Osteocyte (in vitro differentiated cells): ENCODE measurements at regions not wholly inside any gene's neighbourhood (a gene's known extent, or its start where the extent isn't known, plus 50 kb on each side); places are given as distances from the start of the nearest gene placed in this dataset.

ENCODE experiments used
- DNase-seq: peaks from one replicate; pipeline ENCODE4 v3.0.0; 2021; ENCODE audit warnings: mixed read lengths; ENCODE audit not compliant: unreplicated experiment; ENCODE audit errors: extremely low spot score
- H3K27ac Mint-ChIP-seq: one replicate; pipeline ENCODE4 v1.8.0; 2021; ENCODE audit warnings: mild to moderate bottlenecking, mixed read lengths; ENCODE audit not compliant: unreplicated experiment
- H3K27me3 Mint-ChIP-seq: one replicate; pipeline ENCODE4 v1.8.0; 2021; ENCODE audit warnings: mixed read lengths; ENCODE audit not compliant: unreplicated experiment
- H3K36me3 Mint-ChIP-seq: one replicate; pipeline ENCODE4 v1.8.0; 2021; ENCODE audit warnings: mixed read lengths; ENCODE audit not compliant: unreplicated experiment
- H3K4me1 Mint-ChIP-seq: one replicate; pipeline ENCODE4 v1.8.0; 2021; ENCODE audit warnings: mixed read lengths; ENCODE audit not compliant: unreplicated experiment
- H3K4me3 Mint-ChIP-seq: one replicate; pipeline ENCODE4 v1.8.0; 2021; ENCODE audit warnings: mild to moderate bottlenecking, moderate library complexity, mixed read lengths; ENCODE audit not compliant: unreplicated experiment
- H3K9me3 Mint-ChIP-seq: one replicate; pipeline ENCODE4 v1.8.0; 2021; ENCODE audit warnings: mixed read lengths; ENCODE audit not compliant: unreplicated experiment
- CTCF ChIP-seq: fragments of 200-600 bp; sonication (generic); IDR thresholded peaks from 2 replicates; pipeline ENCODE4 v1.5.0; 2021; ENCODE audit warnings: antibody characterized with exemption, mild to moderate bottlenecking, moderate library complexity

GRCh38 chr20:39849171-39849570 lies 839.9 kb downstream of the MAFB start:
- no peak for DNase-seq
- H3K27ac Mint-ChIP-seq = no peak overlapping the region
- no peaks in the 10 kb centered on the region for H3K9me3 Mint-ChIP-seq
- H3K36me3 Mint-ChIP-seq = no peaks in the 10 kb centered on the region
- H3K4me1 Mint-ChIP-seq = peaks cover 46% of the 10 kb centered on the region
- TF ChIP-seq CTCF = no peak
- peaks cover 6% of the 10 kb centered on the region for H3K27me3 Mint-ChIP-seq
- no peak overlapping the region for H3K4me3 Mint-ChIP-seq

GRCh38 chr20:39839399-39840119 lies 849.5 kb downstream of the MAFB start:
- Mint-ChIP-seq H3K4me3 (no peak overlapping the region), H3K27me3 (no peaks in the 10 kb centered on the region), H3K36me3 (no peaks in the 10 kb centered on the region), H3K27ac (no peak overlapping the region), H3K9me3 (peaks cover 3% of the 10 kb centered on the region), H3K4me1 (no peaks in the 10 kb centered on the region)
- TF ChIP-seq CTCF = no peak
- no peak for DNase-seq

DNA sequence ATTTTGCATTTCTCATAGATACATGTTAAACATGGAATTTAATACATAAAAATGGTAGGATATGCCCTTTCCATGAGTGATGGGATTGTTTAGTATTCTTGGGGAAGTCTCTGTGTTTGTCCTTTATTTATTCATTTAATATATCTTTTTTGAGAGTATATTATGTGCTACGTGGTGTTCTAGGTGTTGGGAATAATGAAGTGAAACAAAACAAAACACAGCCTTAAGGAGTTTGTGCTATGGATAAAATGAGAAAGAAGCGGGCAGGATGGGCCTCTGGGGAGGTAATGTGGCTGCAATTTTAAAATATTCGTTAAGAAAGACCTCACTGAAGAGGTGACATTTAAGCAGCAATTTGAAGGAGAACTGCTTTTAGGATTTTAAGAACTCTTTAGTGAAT lies 851.5 kb downstream of the MAFB start:
- no peak for DNase-seq
- Mint-ChIP-seq H3K27ac (no peak overlapping the region), H3K9me3 (peaks cover 3% of the 10 kb centered on the region), H3K4me1 (no peaks in the 10 kb centered on the region), H3K4me3 (no peak overlapping the region), H3K36me3 (no peaks in the 10 kb centered on the region), H3K27me3 (no peaks in the 10 kb centered on the region)
- no peak for TF ChIP-seq CTCF

GRCh38 chr20:39835130-39835842 lies 853.8 kb downstream of the MAFB start:
- H3K36me3 Mint-ChIP-seq = no peaks in the 10 kb centered on the region
- DNase-seq = no peak
- H3K9me3 Mint-ChIP-seq = no peaks in the 10 kb centered on the region
- H3K4me1 Mint-ChIP-seq = peaks cover 1% of the 10 kb centered on the region
- H3K27ac Mint-ChIP-seq = no peak overlapping the region
- H3K4me3 Mint-ChIP-seq = no peak overlapping the region
- H3K27me3 Mint-ChIP-seq = no peaks in the 10 kb centered on the region
- TF ChIP-seq CTCF = no peak

DNA sequence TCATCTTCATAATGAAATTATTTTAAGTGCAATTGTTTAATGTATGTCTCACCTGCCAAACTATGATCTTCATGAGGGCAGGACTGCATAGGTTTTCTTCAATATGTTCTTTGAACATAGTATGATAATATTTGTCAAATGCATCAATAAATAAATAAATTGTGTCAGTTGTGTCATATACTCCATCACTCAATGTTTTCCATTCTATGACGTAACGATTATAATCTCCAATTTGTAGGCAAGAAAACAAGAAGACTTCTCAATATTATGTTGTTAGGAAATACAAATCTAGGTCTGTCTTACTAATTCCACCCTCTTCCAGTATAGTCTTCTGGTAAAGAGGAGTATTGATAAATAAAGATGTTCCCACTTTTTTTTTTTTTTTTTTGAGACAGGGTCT lies 858.1 kb downstream of the MAFB start:
- peaks cover 5% of the 10 kb centered on the region for H3K27me3 Mint-ChIP-seq
- no peak overlapping the region for H3K27ac Mint-ChIP-seq
- no peak for DNase-seq
- H3K9me3 Mint-ChIP-seq = no peaks in the 10 kb centered on the region
- H3K4me1 Mint-ChIP-seq = peaks cover 17% of the 10 kb centered on the region
- TF ChIP-seq CTCF = no peak
- no peaks in the 10 kb centered on the region for H3K36me3 Mint-ChIP-seq
- no peak overlapping the region for H3K4me3 Mint-ChIP-seq
